ENCODE measurements at regions not wholly inside any gene's neighbourhood (a gene's known extent, or its start where the extent isn't known, plus 50 kb on each side); places are given as distances from the start of the nearest gene placed in this dataset.

DNA sequence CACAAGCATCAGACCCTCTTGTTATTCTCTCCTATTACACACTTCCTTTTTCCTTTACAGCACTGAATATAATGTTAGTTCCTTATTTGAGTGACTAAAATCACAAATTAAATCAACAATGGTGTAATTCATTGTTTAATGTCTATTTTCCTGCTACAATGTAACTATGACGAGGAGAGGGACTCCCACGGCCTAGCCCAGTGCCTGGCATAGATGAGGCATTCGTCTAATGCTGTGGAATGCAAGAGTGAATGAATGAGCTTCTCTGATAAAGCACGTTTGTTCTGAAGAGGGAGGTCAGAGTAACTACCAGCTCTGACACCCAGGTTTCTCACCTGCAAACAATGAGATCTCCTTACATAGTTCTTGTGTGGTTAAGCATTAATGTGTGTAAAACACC, 479.4 kb downstream of the OMA1 start:
- 29% methylated on average over 4 of the region's 4 CpGs for WGBS (ENCODE audit: low lambda C conversion rate)
- Histone ChIP-seq H3K9ac (no peak overlapping the region), H4K20me1 (ENCODE audit: insufficient read depth) (no peaks in the 10 kb centered on the region), H3K4me2 (no peak overlapping the region), H3F3A (replicated peaks; ENCODE audit: insufficient read depth) (no peaks in the 10 kb centered on the region), H3K9me3 (no peaks in the 10 kb centered on the region), H3K79me2 (ENCODE audit: insufficient read depth) (no peaks in the 10 kb centered on the region), H2AFZ (ENCODE audit: low read depth) (no peak overlapping the region), H3K4me3 (ENCODE audit: low read depth in 2 of 2, low read length in 1 of 2) (no peak overlapping the region), H3K4me1 (ENCODE audit: control insufficient read depth in 1 of 2, insufficient read depth in 2 of 2, low read depth in 1 of 2, low read length in 1 of 2) (peaks cover 0 to 3% of the 10 kb centered on the region in 2 experiments; a peak in 1 of 4 replicates), H3K9me2 (no peaks in the 10 kb centered on the region), H3K27ac (ENCODE audit: low read depth in 2 of 2, low read length in 1 of 2) (no peak overlapping the region), H3K27me3 (ENCODE audit: insufficient read depth) (no peaks in the 10 kb centered on the region), H3K36me3 (replicated peaks in 1 of 2; ENCODE audit: control insufficient read depth in 1 of 2, insufficient read depth in 2 of 2, low read length in 1 of 2) (no peaks in the 10 kb centered on the region)
- no peak for DNase-seq
- ChIA-PET POLR2A (no interaction called here), CTCF (no interaction called here)
- TF ChIP-seq FOXM1 (IDR thresholded peaks at IDR 0.05; ENCODE audit: low read depth), result no peak
- TF ChIP-seq GATA2 (CRISPR knock-in tag; IDR thresholded peaks at IDR 0.05), result no peak
- TF ChIP-seq MXI1 (IDR thresholded peaks at IDR 0.05; ENCODE audit: low read depth, low read length), result no peak
- no peak for TF ChIP-seq RCOR1 (IDR thresholded peaks at IDR 0.05; ENCODE audit: low read length)
- no peak for TF ChIP-seq SMC3 (IDR thresholded peaks at IDR 0.05; ENCODE audit: low read depth, low read length)
- TF ChIP-seq NFIC (IDR thresholded peaks at IDR 0.05; ENCODE audit: borderline replicate concordance), result no peak

DNA sequence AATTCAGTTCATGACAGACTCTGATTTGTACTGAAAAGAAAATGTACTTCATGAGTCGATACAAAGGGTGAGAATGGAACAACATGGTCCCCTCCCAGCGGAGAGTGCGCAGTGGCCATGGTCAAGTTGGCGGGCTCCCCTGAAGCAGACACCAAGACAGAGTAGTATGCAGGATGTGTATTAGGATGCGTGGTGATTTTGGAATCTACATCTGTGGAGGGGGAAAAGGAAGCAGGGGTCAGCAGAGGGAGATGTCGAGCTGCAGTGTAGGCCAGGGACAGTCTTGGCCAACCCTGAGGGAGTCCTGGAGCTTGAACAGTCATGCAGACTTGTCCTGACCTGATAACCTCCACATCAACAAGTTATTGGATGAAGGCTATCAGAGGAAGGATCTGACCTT, 481.0 kb downstream of the OMA1 start:
- no peak overlapping the region for H2AFZ ChIP-seq (ENCODE audit: low read depth)
- no peaks in the 10 kb centered on the region for H3K36me3 ChIP-seq (replicated peaks in 1 of 2; ENCODE audit: control insufficient read depth in 1 of 2, insufficient read depth in 2 of 2, low read length in 1 of 2)
- TF ChIP-seq YY1 (IDR thresholded peaks at IDR 0.05; ENCODE audit: low read depth), result no peak
- TF ChIP-seq RAD21 (IDR thresholded peaks at IDR 0.05; ENCODE audit: low read length), result peak; percentile 49
- TF ChIP-seq SMC3 (IDR thresholded peaks at IDR 0.05; ENCODE audit: low read depth, low read length), result peak; percentile 24; the same call in 1 of the 2 replicates
- H3K9ac ChIP-seq, result no peak overlapping the region
- H3K9me3 ChIP-seq, result no peaks in the 10 kb centered on the region
- no peaks in the 10 kb centered on the region for H3K27me3 ChIP-seq (ENCODE audit: insufficient read depth)
- peak; percentile 37 for DNase-seq
- ChIA-PET CTCF (interaction anchor here (1.3 to 1.6 kb wide), 2 partner anchors 94 to 185 kb away, joined by 4 read pairs; no protein-coding TSS in a partner anchor), POLR2A (no interaction called here)
- no peak overlapping the region for H3K27ac ChIP-seq (ENCODE audit: low read depth in 2 of 2, low read length in 1 of 2)
- no peaks in the 10 kb centered on the region for H3F3A ChIP-seq (replicated peaks; ENCODE audit: insufficient read depth)
- H3K4me1 ChIP-seq (ENCODE audit: control insufficient read depth in 1 of 2, insufficient read depth in 2 of 2, low read depth in 1 of 2, low read length in 1 of 2), result peaks cover 0 to 3% of the 10 kb centered on the region in 2 experiments; a peak in 1 of 4 replicates
- H3K9me2 ChIP-seq, result no peaks in the 10 kb centered on the region
- H3K4me3 ChIP-seq (ENCODE audit: low read depth in 2 of 2, low read length in 1 of 2), result no peak overlapping the region
- no peaks in the 10 kb centered on the region for H4K20me1 ChIP-seq (ENCODE audit: insufficient read depth)
- 67% methylated on average over 6 of the region's 6 CpGs for WGBS (ENCODE audit: low lambda C conversion rate)
- no peaks in the 10 kb centered on the region for H3K79me2 ChIP-seq (ENCODE audit: insufficient read depth)
- H3K4me2 ChIP-seq, result no peak overlapping the region

DNA sequence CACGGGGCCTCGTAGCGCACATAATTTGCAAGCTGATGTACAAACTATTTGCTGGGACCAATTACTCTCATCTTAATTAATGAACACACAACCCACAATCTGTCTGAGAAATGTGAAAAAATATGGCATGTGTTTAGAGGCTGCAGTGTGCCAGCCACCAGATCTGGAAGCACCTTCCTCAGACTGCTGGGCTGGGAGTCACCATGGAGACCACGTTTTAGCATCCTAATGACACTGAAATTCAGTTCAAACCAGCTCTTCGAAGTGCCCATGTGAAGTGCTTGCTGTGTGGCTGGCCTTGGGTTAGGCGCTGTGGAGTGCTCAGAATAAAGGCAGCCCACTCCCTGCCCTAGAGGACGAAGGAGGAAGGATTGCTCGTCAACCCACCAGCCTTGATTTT, 482.4 kb downstream of the OMA1 start:
- Histone ChIP-seq H3K9ac (no peak overlapping the region), H2AFZ (ENCODE audit: low read depth) (no peak overlapping the region), H3K27ac (ENCODE audit: low read depth in 2 of 2, low read length in 1 of 2) (no peak overlapping the region), H3K9me3 (no peaks in the 10 kb centered on the region), H3K4me3 (ENCODE audit: low read depth in 2 of 2, low read length in 1 of 2) (no peak overlapping the region), H3K79me2 (ENCODE audit: insufficient read depth) (no peaks in the 10 kb centered on the region), H3K9me2 (no peaks in the 10 kb centered on the region), H3K36me3 (replicated peaks in 1 of 2; ENCODE audit: control insufficient read depth in 1 of 2, insufficient read depth in 2 of 2, low read length in 1 of 2) (no peaks in the 10 kb centered on the region), H3K4me2 (no peak overlapping the region), H3K27me3 (ENCODE audit: insufficient read depth) (no peaks in the 10 kb centered on the region), H3F3A (replicated peaks; ENCODE audit: insufficient read depth) (no peaks in the 10 kb centered on the region), H3K4me1 (ENCODE audit: control insufficient read depth in 1 of 2, insufficient read depth in 2 of 2, low read depth in 1 of 2, low read length in 1 of 2) (peaks cover 0 to 3% of the 10 kb centered on the region in 2 experiments; a peak in 1 of 4 replicates), H4K20me1 (ENCODE audit: insufficient read depth) (no peaks in the 10 kb centered on the region)
- 58% methylated on average over 8 of the region's 8 CpGs for WGBS (ENCODE audit: low lambda C conversion rate)
- ChIA-PET POLR2A (no interaction called here), CTCF (no interaction called here)
- no peak for TF ChIP-seq RXRA (IDR thresholded peaks at IDR 0.05; ENCODE audit: borderline replicate concordance, low read depth)
- TF ChIP-seq SIN3A (IDR thresholded peaks at IDR 0.05; ENCODE audit: borderline replicate concordance, low read depth, low read length), result no peak
- no peak for TF ChIP-seq EP300 (IDR thresholded peaks at IDR 0.05; ENCODE audit: borderline replicate concordance in 1 of 2, low read depth in 1 of 2, low read length in 1 of 2)
- TF ChIP-seq SMC3 (IDR thresholded peaks at IDR 0.05; ENCODE audit: low read depth, low read length), result no peak
- no peak for TF ChIP-seq CHD2 (IDR thresholded peaks at IDR 0.05; ENCODE audit: low read length, partially characterized antibody)
- no peak for TF ChIP-seq JUND (IDR thresholded peaks at IDR 0.05)
- DNase-seq, result no peak

Data from SK-N-SH (cell line).